Body of pancreas (tissue), 4 donors: ENCODE measurements at regions not wholly inside any gene's neighbourhood (a gene's known extent, or its start where the extent isn't known, plus 50 kb on each side); places are given as distances from the start of the nearest gene placed in this dataset.

Experiments
- POLR2A ChIP-seq, 3 donors: fragments of 450-650 bp; IDR thresholded peaks; one replicate each; pipeline ENCODE4 v1.6.1; 2016; ENCODE audit warnings: antibody characterized with exemption in 3 of 3, mild to moderate bottlenecking in 2 of 3
- TF ChIP-seq, protein P1 (sequence below), 7 experiments: fragments of 450-650 bp in 4 of 7; fragments of 200-600 bp in 3 of 7; sonication (generic) in 3 of 7; IDR thresholded peaks; one replicate each; pipeline ENCODE4 v1.5.1; 2016 to 2019; ENCODE audit warnings: antibody characterized with exemption in 7 of 7

DNA sequence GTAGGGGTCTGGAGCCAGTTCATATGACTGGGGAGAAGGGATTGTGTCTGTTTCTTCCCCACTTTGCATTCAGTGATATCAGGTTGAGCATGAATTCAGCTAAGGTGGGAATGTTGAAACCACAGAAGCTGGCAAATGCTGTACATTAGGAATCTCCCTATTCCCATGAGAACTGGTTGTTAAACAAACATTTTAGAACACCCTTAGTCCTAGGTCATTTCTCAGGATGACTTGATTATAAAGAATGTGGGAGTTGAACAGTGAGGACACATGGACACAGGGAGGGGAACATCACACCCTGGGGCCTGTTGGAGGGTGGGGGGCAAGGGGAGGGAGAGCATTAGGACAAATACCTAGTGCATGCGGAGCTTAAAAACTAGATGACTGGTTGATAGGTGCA lies 62.6 kb upstream of the LIMCH1 start:
- TF ChIP-seq POLR2A (IDR thresholded peaks at IDR 0.05), result no peak
- TF ChIP-seq, protein P1, sequence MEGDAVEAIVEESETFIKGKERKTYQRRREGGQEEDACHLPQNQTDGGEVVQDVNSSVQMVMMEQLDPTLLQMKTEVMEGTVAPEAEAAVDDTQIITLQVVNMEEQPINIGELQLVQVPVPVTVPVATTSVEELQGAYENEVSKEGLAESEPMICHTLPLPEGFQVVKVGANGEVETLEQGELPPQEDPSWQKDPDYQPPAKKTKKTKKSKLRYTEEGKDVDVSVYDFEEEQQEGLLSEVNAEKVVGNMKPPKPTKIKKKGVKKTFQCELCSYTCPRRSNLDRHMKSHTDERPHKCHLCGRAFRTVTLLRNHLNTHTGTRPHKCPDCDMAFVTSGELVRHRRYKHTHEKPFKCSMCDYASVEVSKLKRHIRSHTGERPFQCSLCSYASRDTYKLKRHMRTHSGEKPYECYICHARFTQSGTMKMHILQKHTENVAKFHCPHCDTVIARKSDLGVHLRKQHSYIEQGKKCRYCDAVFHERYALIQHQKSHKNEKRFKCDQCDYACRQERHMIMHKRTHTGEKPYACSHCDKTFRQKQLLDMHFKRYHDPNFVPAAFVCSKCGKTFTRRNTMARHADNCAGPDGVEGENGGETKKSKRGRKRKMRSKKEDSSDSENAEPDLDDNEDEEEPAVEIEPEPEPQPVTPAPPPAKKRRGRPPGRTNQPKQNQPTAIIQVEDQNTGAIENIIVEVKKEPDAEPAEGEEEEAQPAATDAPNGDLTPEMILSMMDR (IDR thresholded peaks at IDR 0.05), result no peak
